ENCODE measurements at regions not wholly inside any gene's neighbourhood (a gene's known extent, or its start where the extent isn't known, plus 50 kb on each side); places are given as distances from the start of the nearest gene placed in this dataset.

DNA sequence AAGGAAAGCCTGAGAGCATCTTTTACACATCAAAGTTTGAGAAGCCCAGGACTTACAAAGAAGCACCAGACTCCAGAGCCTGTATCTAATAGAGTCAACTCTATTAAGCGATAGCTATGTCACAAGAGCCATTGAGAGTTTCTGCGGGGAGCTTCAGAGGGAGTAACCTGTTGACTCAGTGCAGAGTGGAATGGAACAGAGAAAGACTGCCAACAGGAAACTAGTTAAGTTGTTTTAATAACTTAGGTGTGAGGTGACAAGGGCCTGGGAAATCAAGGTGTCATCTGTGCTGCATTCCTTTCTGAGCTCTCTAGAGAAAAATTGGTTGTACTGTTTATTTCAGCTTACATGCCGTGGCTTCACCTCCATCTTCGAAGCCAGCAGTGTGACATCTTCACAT lies 513.8 kb upstream of the POU3F3 start:
- TF ChIP-seq POLR2AphosphoS5 (IDR thresholded peaks at IDR 0.05) (no peak), RAD21 (conservative IDR thresholded peaks at IDR 0.05) (no peak), SMC3 (conservative IDR thresholded peaks at IDR 0.05; ENCODE audit: poor library complexity) (no peak), EP300 (conservative IDR thresholded peaks at IDR 0.05; ENCODE audit: poor library complexity, severe bottlenecking) (no peak), EZH2 (IDR thresholded peaks at IDR 0.05; ENCODE audit: borderline replicate concordance, insufficient read depth, low read length, poor library complexity, severe bottlenecking) (no peak), MXI1 (conservative IDR thresholded peaks at IDR 0.05; ENCODE audit: poor library complexity, severe bottlenecking) (no peak), TAF1 (IDR thresholded peaks at IDR 0.05; ENCODE audit: low read depth) (no peak)
- TF ChIP-seq, protein P1, sequence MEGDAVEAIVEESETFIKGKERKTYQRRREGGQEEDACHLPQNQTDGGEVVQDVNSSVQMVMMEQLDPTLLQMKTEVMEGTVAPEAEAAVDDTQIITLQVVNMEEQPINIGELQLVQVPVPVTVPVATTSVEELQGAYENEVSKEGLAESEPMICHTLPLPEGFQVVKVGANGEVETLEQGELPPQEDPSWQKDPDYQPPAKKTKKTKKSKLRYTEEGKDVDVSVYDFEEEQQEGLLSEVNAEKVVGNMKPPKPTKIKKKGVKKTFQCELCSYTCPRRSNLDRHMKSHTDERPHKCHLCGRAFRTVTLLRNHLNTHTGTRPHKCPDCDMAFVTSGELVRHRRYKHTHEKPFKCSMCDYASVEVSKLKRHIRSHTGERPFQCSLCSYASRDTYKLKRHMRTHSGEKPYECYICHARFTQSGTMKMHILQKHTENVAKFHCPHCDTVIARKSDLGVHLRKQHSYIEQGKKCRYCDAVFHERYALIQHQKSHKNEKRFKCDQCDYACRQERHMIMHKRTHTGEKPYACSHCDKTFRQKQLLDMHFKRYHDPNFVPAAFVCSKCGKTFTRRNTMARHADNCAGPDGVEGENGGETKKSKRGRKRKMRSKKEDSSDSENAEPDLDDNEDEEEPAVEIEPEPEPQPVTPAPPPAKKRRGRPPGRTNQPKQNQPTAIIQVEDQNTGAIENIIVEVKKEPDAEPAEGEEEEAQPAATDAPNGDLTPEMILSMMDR (IDR thresholded peaks at IDR 0.05; ENCODE audit: poor library complexity, severe bottlenecking) = no peak
- TF ChIP-seq, protein P2, sequence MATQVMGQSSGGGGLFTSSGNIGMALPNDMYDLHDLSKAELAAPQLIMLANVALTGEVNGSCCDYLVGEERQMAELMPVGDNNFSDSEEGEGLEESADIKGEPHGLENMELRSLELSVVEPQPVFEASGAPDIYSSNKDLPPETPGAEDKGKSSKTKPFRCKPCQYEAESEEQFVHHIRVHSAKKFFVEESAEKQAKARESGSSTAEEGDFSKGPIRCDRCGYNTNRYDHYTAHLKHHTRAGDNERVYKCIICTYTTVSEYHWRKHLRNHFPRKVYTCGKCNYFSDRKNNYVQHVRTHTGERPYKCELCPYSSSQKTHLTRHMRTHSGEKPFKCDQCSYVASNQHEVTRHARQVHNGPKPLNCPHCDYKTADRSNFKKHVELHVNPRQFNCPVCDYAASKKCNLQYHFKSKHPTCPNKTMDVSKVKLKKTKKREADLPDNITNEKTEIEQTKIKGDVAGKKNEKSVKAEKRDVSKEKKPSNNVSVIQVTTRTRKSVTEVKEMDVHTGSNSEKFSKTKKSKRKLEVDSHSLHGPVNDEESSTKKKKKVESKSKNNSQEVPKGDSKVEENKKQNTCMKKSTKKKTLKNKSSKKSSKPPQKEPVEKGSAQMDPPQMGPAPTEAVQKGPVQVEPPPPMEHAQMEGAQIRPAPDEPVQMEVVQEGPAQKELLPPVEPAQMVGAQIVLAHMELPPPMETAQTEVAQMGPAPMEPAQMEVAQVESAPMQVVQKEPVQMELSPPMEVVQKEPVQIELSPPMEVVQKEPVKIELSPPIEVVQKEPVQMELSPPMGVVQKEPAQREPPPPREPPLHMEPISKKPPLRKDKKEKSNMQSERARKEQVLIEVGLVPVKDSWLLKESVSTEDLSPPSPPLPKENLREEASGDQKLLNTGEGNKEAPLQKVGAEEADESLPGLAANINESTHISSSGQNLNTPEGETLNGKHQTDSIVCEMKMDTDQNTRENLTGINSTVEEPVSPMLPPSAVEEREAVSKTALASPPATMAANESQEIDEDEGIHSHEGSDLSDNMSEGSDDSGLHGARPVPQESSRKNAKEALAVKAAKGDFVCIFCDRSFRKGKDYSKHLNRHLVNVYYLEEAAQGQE (IDR thresholded peaks at IDR 0.05; ENCODE audit: borderline replicate concordance) = no peak
- Histone ChIP-seq H3K4me2 (ENCODE audit: low read length) (no peak overlapping the region), H3K9me2 (ENCODE audit: insufficient read depth, low read length) (no peaks in the 10 kb centered on the region), H2AFZ (ENCODE audit: low read depth, low read length) (no peak overlapping the region), H3K9ac (ENCODE audit: low read length) (no peak overlapping the region), H3K27ac (ENCODE audit: low read length) (no peak overlapping the region), H3K36me3 (ENCODE audit: insufficient read depth, low read length) (no peaks in the 10 kb centered on the region), H3K4me3 (ENCODE audit: low read length) (no peak overlapping the region), H3F3A (ENCODE audit: insufficient read depth, low read length, poor library complexity, severe bottlenecking) (no peaks in the 10 kb centered on the region), H4K20me1 (ENCODE audit: insufficient read depth) (no peaks in the 10 kb centered on the region), H3K9me3 (ENCODE audit: low read length) (no peaks in the 10 kb centered on the region), H3K79me2 (replicated peaks; ENCODE audit: insufficient read depth, low read length) (no peaks in the 10 kb centered on the region), H3K27me3 (ENCODE audit: insufficient read depth, low read depth, low read length) (no peaks in the 10 kb centered on the region)

DNA sequence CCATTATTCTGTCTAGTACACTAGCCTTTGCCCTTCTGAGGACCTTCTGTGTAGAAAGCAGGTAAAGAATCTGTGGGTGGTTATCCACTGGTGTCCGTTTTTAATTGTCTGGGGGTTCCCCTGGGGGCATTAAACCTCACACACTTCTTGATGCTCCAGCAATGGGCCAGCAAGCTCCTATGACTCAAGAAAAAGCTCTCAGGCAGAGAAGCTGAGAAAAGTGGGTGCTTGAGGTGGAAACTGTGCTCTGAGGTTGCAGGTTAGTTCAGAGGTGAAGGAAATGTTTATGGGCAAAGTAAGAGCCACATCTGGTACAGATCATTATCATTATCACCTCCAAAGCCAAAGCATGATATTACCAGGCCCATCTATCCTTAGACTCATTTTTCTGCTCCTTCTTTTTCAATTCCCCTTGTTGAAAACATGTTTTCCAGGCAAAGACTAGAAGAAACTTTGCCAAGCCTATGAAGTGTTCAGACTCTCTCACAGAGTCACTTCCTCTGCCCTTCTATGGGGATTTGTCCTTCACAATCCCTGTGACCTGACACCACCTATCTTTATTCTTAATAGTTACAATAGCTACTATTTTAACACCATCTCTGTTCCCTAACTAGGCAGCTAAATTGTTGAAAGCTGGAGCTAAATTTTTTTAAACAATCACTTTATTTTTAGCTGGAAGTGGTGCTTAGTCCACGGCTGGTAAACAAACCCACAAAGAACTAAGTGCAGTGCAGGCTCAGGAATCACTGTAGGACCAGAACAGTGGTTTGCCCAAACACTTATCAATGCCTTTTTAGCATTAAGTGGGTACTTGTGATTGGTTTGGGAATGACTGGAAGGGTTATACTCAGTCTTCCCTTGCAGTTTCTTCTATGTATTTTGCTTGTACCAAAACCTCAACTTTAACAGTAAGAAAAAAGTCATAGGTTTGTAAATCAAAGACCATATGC lies 512.8 kb upstream of the POU3F3 start:
- Histone ChIP-seq H2AFZ (ENCODE audit: low read depth, low read length) (no peak overlapping the region), H3K36me3 (ENCODE audit: insufficient read depth, low read length) (no peaks in the 10 kb centered on the region), H3K79me2 (replicated peaks; ENCODE audit: insufficient read depth, low read length) (no peaks in the 10 kb centered on the region), H4K20me1 (ENCODE audit: insufficient read depth) (no peaks in the 10 kb centered on the region), H3F3A (ENCODE audit: insufficient read depth, low read length, poor library complexity, severe bottlenecking) (no peaks in the 10 kb centered on the region), H3K9me2 (ENCODE audit: insufficient read depth, low read length) (no peaks in the 10 kb centered on the region), H3K4me2 (ENCODE audit: low read length) (no peak overlapping the region), H3K9me3 (ENCODE audit: low read length) (no peaks in the 10 kb centered on the region), H3K27ac (ENCODE audit: low read length) (no peak overlapping the region), H3K27me3 (ENCODE audit: insufficient read depth, low read depth, low read length) (no peaks in the 10 kb centered on the region), H3K9ac (ENCODE audit: low read length) (no peak overlapping the region), H3K4me3 (ENCODE audit: low read length) (no peak overlapping the region)
- TF ChIP-seq POLR2AphosphoS5 (IDR thresholded peaks at IDR 0.05) = no peak
- TF ChIP-seq SMC3 (conservative IDR thresholded peaks at IDR 0.05; ENCODE audit: poor library complexity) = no peak
- TF ChIP-seq, protein P1 (IDR thresholded peaks at IDR 0.05; ENCODE audit: poor library complexity, severe bottlenecking) = no peak
- no peak for TF ChIP-seq MXI1 (conservative IDR thresholded peaks at IDR 0.05; ENCODE audit: poor library complexity, severe bottlenecking)
- TF ChIP-seq EP300 (conservative IDR thresholded peaks at IDR 0.05; ENCODE audit: poor library complexity, severe bottlenecking) = no peak
- no peak for TF ChIP-seq EZH2 (IDR thresholded peaks at IDR 0.05; ENCODE audit: borderline replicate concordance, insufficient read depth, low read length, poor library complexity, severe bottlenecking)
- TF ChIP-seq, protein P2 (IDR thresholded peaks at IDR 0.05; ENCODE audit: borderline replicate concordance) = no peak
- TF ChIP-seq RAD21 (conservative IDR thresholded peaks at IDR 0.05) = no peak
- no peak for TF ChIP-seq TAF1 (IDR thresholded peaks at IDR 0.05; ENCODE audit: low read depth)
